Naive B cell (primary cell): ENCODE measurements at regions not wholly inside any gene's neighbourhood (a gene's known extent, or its start where the extent isn't known, plus 50 kb on each side); places are given as distances from the start of the nearest gene placed in this dataset.

Experiments used
- ATAC-seq, 2 donors: fragments of 150-1000 bp; cut with Tn5 transposase; 2 replicates each; pipeline ENCODE4 v1.10.0; 2021; ENCODE audit warnings: low read depth in 2 of 2, mild to moderate bottlenecking in 2 of 2, moderate library complexity in 2 of 2
- DNase-seq: peaks from one replicate; pipeline ENCODE4 v3.0.0; 2022
- H3K27ac Mint-ChIP-seq, 6 donors: one replicate each; pipeline ENCODE4 v1.8.0; 2020 to 2022; ENCODE audit warnings: mild to moderate bottlenecking in 6 of 6, mixed read lengths in 6 of 6, moderate library complexity in 5 of 6, inconsistent platforms in 2 of 6
- H3K27me3 Mint-ChIP-seq, 3 donors: one replicate each; pipeline ENCODE4 v1.8.0; 2021 to 2022; ENCODE audit warnings: mixed read lengths in 3 of 3, mild to moderate bottlenecking in 1 of 3
- H3K36me3 Mint-ChIP-seq, 2 donors: one replicate each; pipeline ENCODE4 v1.8.0; 2020 to 2022; ENCODE audit warnings: mixed read lengths in 2 of 2, inconsistent platforms in 1 of 2, mild to moderate bottlenecking in 1 of 2
- H3K4me1 Mint-ChIP-seq, 3 donors: one replicate each; pipeline ENCODE4 v1.8.0; 2020 to 2022; ENCODE audit warnings: mixed read lengths in 3 of 3, inconsistent platforms in 1 of 3, mild to moderate bottlenecking in 1 of 3, moderate library complexity in 1 of 3
- H3K4me3 Mint-ChIP-seq, 8 donors: one replicate each; pipeline ENCODE4 v1.8.0; 2020 to 2022; ENCODE audit warnings: mild to moderate bottlenecking in 8 of 8, mixed read lengths in 8 of 8, moderate library complexity in 8 of 8, inconsistent platforms in 2 of 8
- H3K9me3 Mint-ChIP-seq, 7 donors: one replicate each; pipeline ENCODE4 v1.8.0; 2020 to 2022; ENCODE audit warnings: mixed read lengths in 7 of 7, mild to moderate bottlenecking in 5 of 7, inconsistent platforms in 2 of 7, moderate library complexity in 1 of 7

GRCh38 chr16:35344012-35344762 lies 1884.8 kb downstream of the TP53TG3F start:
- Mint-ChIP-seq H3K27me3 (no peaks in the 10 kb centered on the region), H3K36me3 (peaks cover 0 to 6% of the 10 kb centered on the region in 2 donors), H3K27ac (no peak overlapping the region), H3K4me1 (no peaks in the 10 kb centered on the region), H3K9me3 (peaks cover 9 to 36% (median 16%) of the 10 kb centered on the region in 7 donors), H3K4me3 (no peak overlapping the region)
- DNase-seq, result no peak
- ATAC-seq, result no peak

- no peaks in the 10 kb centered on the region for H3K4me1 Mint-ChIP-seq
Observed at GRCh38 chr16:35352431-35352830, 1893.0 kb downstream of the TP53TG3F start.

GRCh38 chr16:35363510-35363909 lies 1904.1 kb downstream of the TP53TG3F start:
- Mint-ChIP-seq H3K36me3 (no peaks in the 10 kb centered on the region), H3K9me3 (peaks cover 0 to 22% (median 4%) of the 10 kb centered on the region in 7 donors), H3K4me3 (no peak overlapping the region), H3K27me3 (no peaks in the 10 kb centered on the region), H3K4me1 (no peaks in the 10 kb centered on the region), H3K27ac (no peak overlapping the region)
- no peak for DNase-seq
- ATAC-seq, result no peak

More at GRCh38 chr16:35352431-35352830, 1893.0 kb downstream of the TP53TG3F start:
- Mint-ChIP-seq H3K36me3 (no peaks in the 10 kb centered on the region), H3K27ac (no peak overlapping the region), H3K4me3 (no peak overlapping the region), H3K9me3 (peaks cover 7 to 22% (median 9%) of the 10 kb centered on the region in 7 donors), H3K27me3 (no peaks in the 10 kb centered on the region)
- DNase-seq (no peak), ATAC-seq (no peak)

GRCh38 chr16:35364263-35364662 lies 1904.9 kb downstream of the TP53TG3F start:
- H3K9me3 Mint-ChIP-seq, result peaks cover 0 to 22% (median 4%) of the 10 kb centered on the region in 7 donors
- H3K4me3 Mint-ChIP-seq, result no peak overlapping the region
- no peak overlapping the region for H3K27ac Mint-ChIP-seq
- no peaks in the 10 kb centered on the region for H3K4me1 Mint-ChIP-seq
- no peaks in the 10 kb centered on the region for H3K36me3 Mint-ChIP-seq
- no peaks in the 10 kb centered on the region for H3K27me3 Mint-ChIP-seq
- ATAC-seq (no peak), DNase-seq (no peak)

- H3K27ac Mint-ChIP-seq, result no peak overlapping the region
Observed at GRCh38 chr16:35365675-35366074, 1906.3 kb downstream of the TP53TG3F start.

GRCh38 chr16:35370617-35371016 lies 1911.2 kb downstream of the TP53TG3F start:
- peaks cover 0 to 25% (median 8%) of the 10 kb centered on the region in 7 donors for H3K9me3 Mint-ChIP-seq
- no peak overlapping the region for H3K4me3 Mint-ChIP-seq
- no peaks in the 10 kb centered on the region for H3K4me1 Mint-ChIP-seq

More at GRCh38 chr16:35365675-35366074, 1906.3 kb downstream of the TP53TG3F start:
- H3K27me3 Mint-ChIP-seq, result no peaks in the 10 kb centered on the region
- H3K9me3 Mint-ChIP-seq, result peaks cover 0 to 23% (median 6%) of the 10 kb centered on the region in 7 donors
- H3K4me1 Mint-ChIP-seq, result no peaks in the 10 kb centered on the region
- ATAC-seq, result no peak
- no peaks in the 10 kb centered on the region for H3K36me3 Mint-ChIP-seq
- peak overlapping the region in 1 of 8 donors; percentile 21 for H3K4me3 Mint-ChIP-seq
- no peak for DNase-seq

GRCh38 chr16:35377142-35377541 lies 1917.7 kb downstream of the TP53TG3F start:
- Mint-ChIP-seq H3K27me3 (no peaks in the 10 kb centered on the region), H3K4me1 (no peaks in the 10 kb centered on the region), H3K27ac (no peak overlapping the region), H3K9me3 (peaks cover 4 to 25% (median 13%) of the 10 kb centered on the region in 7 donors), H3K36me3 (no peaks in the 10 kb centered on the region), H3K4me3 (no peak overlapping the region)
- DNase-seq, result no peak
- ATAC-seq, result no peak

More at GRCh38 chr16:35370617-35371016, 1911.2 kb downstream of the TP53TG3F start:
- no peak for ATAC-seq
- DNase-seq, result no peak
- Mint-ChIP-seq H3K27ac (no peak overlapping the region), H3K27me3 (no peaks in the 10 kb centered on the region), H3K36me3 (no peaks in the 10 kb centered on the region)

- Mint-ChIP-seq H3K4me3 (no peak overlapping the region), H3K27ac (no peak overlapping the region), H3K36me3 (no peaks in the 10 kb centered on the region), H3K27me3 (no peaks in the 10 kb centered on the region), H3K9me3 (peaks cover 0 to 11% (median 4%) of the 10 kb centered on the region in 7 donors), H3K4me1 (no peaks in the 10 kb centered on the region)
- DNase-seq (no peak), ATAC-seq (no peak)
Observed at GRCh38 chr16:35386619-35387018, 1927.2 kb downstream of the TP53TG3F start.

GRCh38 chr16:35391328-35391727 lies 1931.9 kb downstream of the TP53TG3F start:
- Mint-ChIP-seq H3K27me3 (no peaks in the 10 kb centered on the region), H3K9me3 (peaks cover 0 to 17% (median 6%) of the 10 kb centered on the region in 7 donors), H3K4me1 (no peaks in the 10 kb centered on the region), H3K36me3 (no peaks in the 10 kb centered on the region), H3K4me3 (no peak overlapping the region), H3K27ac (no peak overlapping the region)
- DNase-seq (peak; percentile 3), ATAC-seq (no peak)

GRCh38 chr16:35398180-35398579 lies 1938.8 kb downstream of the TP53TG3F start:
- Mint-ChIP-seq H3K9me3 (peaks cover 4 to 20% (median 9%) of the 10 kb centered on the region in 7 donors), H3K36me3 (no peaks in the 10 kb centered on the region), H3K4me3 (peak overlapping the region in 1 of 8 donors; percentile 6), H3K27me3 (no peaks in the 10 kb centered on the region), H3K4me1 (no peaks in the 10 kb centered on the region), H3K27ac (no peak overlapping the region)
- DNase-seq (no peak), ATAC-seq (no peak)

GRCh38 chr16:35399133-35399532 lies 1939.7 kb downstream of the TP53TG3F start:
- no peaks in the 10 kb centered on the region for H3K4me1 Mint-ChIP-seq
- peaks cover 4 to 22% (median 9%) of the 10 kb centered on the region in 7 donors for H3K9me3 Mint-ChIP-seq
- no peak overlapping the region for H3K4me3 Mint-ChIP-seq
- DNase-seq (no peak), ATAC-seq (no peak)
- no peak overlapping the region for H3K27ac Mint-ChIP-seq
- H3K36me3 Mint-ChIP-seq, result no peaks in the 10 kb centered on the region
- no peaks in the 10 kb centered on the region for H3K27me3 Mint-ChIP-seq

GRCh38 chr16:35404273-35404672 lies 1944.9 kb downstream of the TP53TG3F start:
- Mint-ChIP-seq H3K4me1 (no peaks in the 10 kb centered on the region), H3K27ac (no peak overlapping the region), H3K27me3 (no peaks in the 10 kb centered on the region), H3K4me3 (no peak overlapping the region), H3K9me3 (peaks cover 7 to 27% (median 12%) of the 10 kb centered on the region in 7 donors), H3K36me3 (no peaks in the 10 kb centered on the region)
- ATAC-seq (no peak), DNase-seq (no peak)

- Mint-ChIP-seq H3K9me3 (peaks cover 7 to 25% (median 14%) of the 10 kb centered on the region in 7 donors), H3K4me1 (no peaks in the 10 kb centered on the region), H3K36me3 (no peaks in the 10 kb centered on the region)
Observed at GRCh38 chr16:35405526-35405925, 1946.1 kb downstream of the TP53TG3F start.

GRCh38 chr16:35409503-35409902 lies 1950.1 kb downstream of the TP53TG3F start:
- Mint-ChIP-seq H3K27me3 (no peaks in the 10 kb centered on the region), H3K36me3 (no peaks in the 10 kb centered on the region), H3K4me1 (no peaks in the 10 kb centered on the region), H3K9me3 (peaks cover 9 to 34% (median 14%) of the 10 kb centered on the region in 7 donors), H3K4me3 (no peak overlapping the region), H3K27ac (no peak overlapping the region)
- DNase-seq, result no peak
- no peak for ATAC-seq

More at GRCh38 chr16:35405526-35405925, 1946.1 kb downstream of the TP53TG3F start:
- H3K27ac Mint-ChIP-seq, result no peak overlapping the region
- H3K4me3 Mint-ChIP-seq, result no peak overlapping the region
- DNase-seq, result no peak
- ATAC-seq, result no peak
- no peaks in the 10 kb centered on the region for H3K27me3 Mint-ChIP-seq
